Cardiac muscle cell (in vitro differentiated cells and primary cell): ENCODE measurements at regions not wholly inside any gene's neighbourhood (a gene's known extent, or its start where the extent isn't known, plus 50 kb on each side); places are given as distances from the start of the nearest gene placed in this dataset.

Source experiments
- DNase-seq, 2 donors: peaks; one replicate each; pipeline versions ENCODE4 v3.0.0 to v3.0.0-alpha.2; 2010 to 2017; ENCODE audit warnings: low read depth in 1 of 2, low spot score in 1 of 2
- H3K27ac ChIP-seq: fragments of 200-600 bp; sonication (generic); 2 replicates; pipeline ENCODE4 v1.5.1; 2016
- H3K27me3 ChIP-seq: fragments of 200-600 bp; sonication (generic); 2 replicates; pipeline ENCODE4 v1.6.0; 2016; ENCODE audit warnings: control low read depth
- H3K36me3 ChIP-seq: fragments of 200-600 bp; sonication (generic); 2 replicates; pipeline ENCODE4 v1.5.1; 2016; ENCODE audit warnings: control low read depth
- H3K4me1 ChIP-seq: fragments of 200-600 bp; sonication (generic); 2 replicates; pipeline ENCODE4 v1.8.1; 2017; ENCODE audit warnings: low read depth, mild to moderate bottlenecking, mixed run types
- H3K4me3 ChIP-seq: fragments of 200-600 bp; sonication (generic); 2 replicates; pipeline ENCODE4 v1.5.1; 2016; ENCODE audit warnings: mild to moderate bottlenecking
- H3K9me3 ChIP-seq: fragments of 200-600 bp; sonication (generic); 2 replicates; pipeline ENCODE4 v1.5.1; 2017; ENCODE audit warnings: low read depth, mild to moderate bottlenecking, control low read depth
- CTCF ChIP-seq: IDR thresholded peaks from 2 replicates; pipeline ENCODE4 v1.5.1; 2012; ENCODE audit warnings: low read depth, mild to moderate bottlenecking, low read length

- no peak for TF ChIP-seq CTCF
These were observed 139.8 kb downstream of the LY86 start for GRCh38 chr6:6728169-6728941.

GRCh38 chr6:6729971-6730370 lies 141.5 kb downstream of the LY86 start:
- no peak for DNase-seq
- no peaks in the 10 kb centered on the region for H3K27me3 ChIP-seq
- H3K27ac ChIP-seq, result no peak overlapping the region
- no peak overlapping the region for H3K4me3 ChIP-seq
- H3K4me1 ChIP-seq, result peaks cover 14% of the 10 kb centered on the region
- no peaks in the 10 kb centered on the region for H3K36me3 ChIP-seq
- TF ChIP-seq CTCF, result no peak
- H3K9me3 ChIP-seq, result no peaks in the 10 kb centered on the region

More at GRCh38 chr6:6728169-6728941, 139.8 kb downstream of the LY86 start:
- H3K27me3 ChIP-seq, result no peaks in the 10 kb centered on the region
- DNase-seq, result no peak
- H3K4me1 ChIP-seq, result peaks cover 16% of the 10 kb centered on the region
- no peak overlapping the region for H3K4me3 ChIP-seq
- no peak overlapping the region for H3K27ac ChIP-seq
- H3K9me3 ChIP-seq, result no peaks in the 10 kb centered on the region
- H3K36me3 ChIP-seq, result no peaks in the 10 kb centered on the region

- DNase-seq, result peak in 1 of 2 donors; percentile 86
- Histone ChIP-seq H3K4me3 (no peak overlapping the region), H3K27ac (no peak overlapping the region), H3K4me1 (peaks cover 17% of the 10 kb centered on the region), H3K36me3 (no peaks in the 10 kb centered on the region), H3K9me3 (no peaks in the 10 kb centered on the region), H3K27me3 (no peaks in the 10 kb centered on the region)
- TF ChIP-seq CTCF, result no peak
These were observed 142.3 kb downstream of the LY86 start for GRCh38 chr6:6730831-6731230.

- Histone ChIP-seq H3K36me3 (no peaks in the 10 kb centered on the region), H3K4me3 (no peak overlapping the region), H3K4me1 (peaks cover 15% of the 10 kb centered on the region), H3K27me3 (no peaks in the 10 kb centered on the region), H3K9me3 (no peaks in the 10 kb centered on the region), H3K27ac (peak overlapping the region; percentile 70)
- DNase-seq, result peak in 1 of 2 donors; percentile 32
- TF ChIP-seq CTCF, result no peak
These were observed 146.3 kb downstream of the LY86 start for GRCh38 chr6:6734479-6735465.

- H3K9me3 ChIP-seq, result no peaks in the 10 kb centered on the region
- no peak overlapping the region for H3K27ac ChIP-seq
- H3K27me3 ChIP-seq, result no peaks in the 10 kb centered on the region
- peaks cover 24% of the 10 kb centered on the region for H3K4me1 ChIP-seq
- TF ChIP-seq CTCF, result no peak
- DNase-seq, result peak in 1 of 2 donors; percentile 86
- no peaks in the 10 kb centered on the region for H3K36me3 ChIP-seq
- no peak overlapping the region for H3K4me3 ChIP-seq
These were observed 148.5 kb downstream of the LY86 start for GRCh38 chr6:6736791-6737654.
